Inflammatory macrophage treated with lipopolysaccharide for 4 hours (primary cell): ENCODE measurements at regions not wholly inside any gene's neighbourhood (a gene's known extent, or its start where the extent isn't known, plus 50 kb on each side); places are given as distances from the start of the nearest gene placed in this dataset.
A peak's percentile ranks its signal among the peaks of the same experiment; 100 is the strongest.

ENCODE experiments used
- DNase-seq: peaks from one replicate; pipeline ENCODE4 v3.0.0-alpha.2; 2020

DNA sequence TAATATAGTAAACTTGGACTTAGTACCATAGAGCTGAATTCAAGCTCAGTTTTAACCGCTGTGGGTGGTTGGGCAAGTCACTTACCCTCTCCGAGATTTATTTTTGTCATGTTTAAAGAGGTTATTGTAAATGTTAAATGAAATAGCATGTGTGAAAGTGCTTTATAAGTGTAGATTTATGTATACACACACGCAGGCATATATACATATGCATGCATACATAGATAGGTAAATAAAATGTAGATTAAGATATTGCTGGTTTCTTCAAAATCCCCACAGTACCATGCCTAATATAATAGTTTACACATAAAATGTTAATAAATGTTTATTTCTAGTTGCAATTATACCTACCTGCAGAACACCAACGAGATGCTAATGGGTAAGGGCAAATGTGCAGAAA, 164.5 kb upstream of the EGFLAM start:
- DNase-seq: no peak

DNA sequence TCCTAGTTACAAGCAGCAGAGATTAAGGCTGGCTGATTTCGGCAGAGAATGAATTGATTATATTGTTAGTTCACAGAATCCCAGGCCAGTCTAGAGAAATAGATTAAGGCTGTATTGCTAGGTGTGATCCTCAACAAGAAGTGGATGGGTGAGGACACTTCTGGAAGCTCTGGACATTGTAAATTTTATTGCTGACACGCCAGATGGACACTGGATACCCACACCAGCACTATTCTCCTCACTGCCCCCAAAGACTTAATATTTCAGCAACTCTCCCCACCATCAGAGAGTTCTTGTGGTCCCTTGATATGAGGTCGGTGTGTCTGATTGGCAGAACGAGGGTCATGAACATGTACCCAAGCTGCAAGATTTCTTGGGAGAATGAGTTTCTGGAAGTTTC, 171.6 kb upstream of the EGFLAM start:
- DNase-seq: no peak

DNA sequence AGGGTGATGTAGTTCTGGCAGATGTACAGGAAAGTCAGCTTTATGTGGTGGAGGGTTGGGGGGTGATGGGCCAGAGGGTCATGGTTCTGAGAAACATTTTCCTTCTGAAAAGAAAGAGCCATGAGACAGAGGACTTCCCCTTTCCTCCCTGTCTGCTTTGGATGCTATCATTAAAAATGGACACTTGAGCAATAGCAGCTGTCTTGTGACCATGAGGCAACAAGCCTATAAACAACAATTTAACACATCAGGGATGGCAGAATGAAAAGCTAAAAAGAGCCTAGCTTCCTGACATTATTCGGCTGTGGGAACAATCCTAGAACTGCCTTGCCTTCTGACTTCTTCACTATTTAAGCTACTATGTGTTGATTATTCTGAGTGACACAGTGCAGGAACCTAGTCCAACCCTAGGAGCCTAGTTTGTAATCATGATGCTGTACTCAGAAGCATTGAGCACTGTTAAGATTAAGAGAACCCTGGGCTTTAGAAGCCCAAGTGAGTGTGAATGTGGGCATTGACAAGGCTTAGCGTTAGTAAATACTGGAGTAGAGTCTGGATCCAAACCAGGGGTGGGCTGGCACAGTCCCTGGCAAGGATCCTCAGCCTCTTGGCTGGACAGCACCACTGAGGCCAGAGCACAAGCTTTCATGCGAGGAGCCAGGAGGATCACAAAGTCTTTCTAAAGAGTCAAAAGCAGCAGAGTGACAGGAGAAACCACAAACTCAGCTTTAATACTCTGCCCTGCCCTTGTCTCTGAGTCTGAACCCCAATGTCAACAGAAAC, 178.5 kb upstream of the EGFLAM start:
- DNase-seq: peak; percentile 61

DNA sequence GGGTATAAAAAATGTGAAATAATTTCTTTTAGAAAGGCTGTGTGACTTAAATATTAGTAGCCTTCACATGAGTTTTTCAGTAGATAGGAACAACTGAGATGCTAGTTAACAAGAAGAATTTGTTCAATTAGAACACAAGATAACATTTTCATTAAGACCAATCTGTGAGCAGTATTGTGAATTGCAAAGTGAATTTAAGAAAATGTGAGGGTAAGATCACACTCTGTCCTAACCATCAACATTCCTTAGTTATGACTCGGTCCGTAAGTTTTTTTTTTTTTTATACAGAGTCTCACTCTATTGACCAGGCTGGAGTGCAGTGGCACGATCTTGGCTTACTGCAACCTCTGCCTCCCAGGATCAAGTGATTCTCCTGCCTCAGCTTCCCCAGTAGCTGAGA, 180.2 kb upstream of the EGFLAM start:
- no peak for DNase-seq

DNA sequence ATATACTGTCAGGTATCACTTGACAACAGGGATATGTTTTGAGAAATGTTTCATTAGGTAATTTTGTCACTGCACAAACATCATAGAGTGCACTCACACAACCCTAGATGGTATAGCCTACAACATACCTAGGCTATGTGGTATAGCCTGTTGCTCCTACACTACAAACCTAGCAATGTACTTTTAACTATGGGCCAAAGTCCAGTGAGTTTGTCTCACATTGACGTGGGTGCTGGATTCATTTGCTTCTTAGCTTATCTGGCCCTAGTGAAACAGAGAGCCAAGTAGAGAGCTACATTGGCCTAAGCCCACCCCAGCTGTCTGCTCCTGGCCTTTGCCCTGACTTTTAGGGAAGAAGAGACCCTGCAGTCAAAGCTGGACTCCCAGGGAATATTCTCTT, 180.7 kb upstream of the EGFLAM start:
- DNase-seq: no peak

DNA sequence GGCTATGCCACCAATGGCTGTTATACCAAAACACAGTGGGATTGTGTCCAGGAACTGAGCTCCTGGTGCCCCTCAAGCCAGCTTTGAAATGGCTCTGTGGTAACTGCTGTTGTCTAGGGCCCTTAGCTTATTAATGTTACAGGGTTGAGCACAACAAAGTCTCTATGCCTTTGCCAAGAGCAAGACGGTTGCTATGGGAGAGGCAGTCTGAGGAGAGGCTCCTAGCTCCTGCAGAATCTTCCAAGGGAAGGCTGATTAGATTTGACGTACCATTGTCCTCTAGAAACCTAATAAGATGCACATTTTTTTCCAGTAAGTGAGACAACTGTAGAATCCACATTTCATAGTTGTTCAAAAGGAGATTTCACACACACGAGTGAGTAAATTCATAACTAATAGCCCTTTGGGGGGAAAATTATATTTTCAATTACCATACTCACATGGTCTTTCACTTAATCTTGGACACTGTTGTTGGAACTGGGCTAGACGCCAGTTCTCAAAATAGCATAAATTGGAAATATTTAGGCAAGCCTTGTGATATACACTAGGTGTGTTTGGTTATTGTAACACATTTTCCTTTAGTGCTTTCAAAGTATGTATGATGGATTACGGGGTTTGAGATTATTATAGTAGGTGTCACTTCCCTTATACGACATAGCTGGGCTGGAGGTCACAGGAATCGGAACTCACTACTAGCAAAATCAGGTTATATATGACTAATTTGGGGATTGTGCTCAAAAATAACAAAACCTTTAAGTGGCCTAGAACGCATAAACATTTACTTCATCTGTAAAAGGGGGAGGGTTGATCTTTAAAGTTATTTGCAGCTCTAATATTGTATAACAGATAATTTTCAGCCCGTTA, 186.3 kb upstream of the EGFLAM start:
- no peak for DNase-seq

DNA sequence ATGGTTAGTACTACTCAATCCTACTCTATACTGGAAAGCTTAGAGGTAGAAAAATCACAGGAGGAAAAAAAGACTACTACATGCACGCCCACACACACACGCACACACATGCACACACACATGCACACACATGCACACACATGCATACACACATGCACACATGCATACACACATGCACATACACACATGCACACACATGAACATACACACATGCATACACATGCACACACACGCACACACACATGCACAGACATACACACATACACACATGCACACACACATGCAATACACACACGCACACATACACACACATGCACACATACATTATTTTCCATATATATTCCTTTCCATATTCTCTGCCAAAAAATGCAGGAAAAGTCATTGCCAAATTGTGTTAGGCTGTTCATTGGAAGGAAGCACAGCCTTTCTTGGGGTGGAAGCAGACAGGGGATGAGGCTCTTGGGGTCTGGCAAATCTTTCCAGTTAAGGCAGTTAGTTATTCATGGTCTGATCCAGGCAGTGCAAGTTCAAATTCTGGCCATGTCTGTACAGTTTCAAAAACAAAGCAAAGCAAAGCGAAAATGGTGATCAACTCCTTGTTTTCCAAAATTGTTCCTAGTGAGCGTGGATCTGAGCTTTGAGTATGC, 187.9 kb upstream of the EGFLAM start:
- no peak for DNase-seq

DNA sequence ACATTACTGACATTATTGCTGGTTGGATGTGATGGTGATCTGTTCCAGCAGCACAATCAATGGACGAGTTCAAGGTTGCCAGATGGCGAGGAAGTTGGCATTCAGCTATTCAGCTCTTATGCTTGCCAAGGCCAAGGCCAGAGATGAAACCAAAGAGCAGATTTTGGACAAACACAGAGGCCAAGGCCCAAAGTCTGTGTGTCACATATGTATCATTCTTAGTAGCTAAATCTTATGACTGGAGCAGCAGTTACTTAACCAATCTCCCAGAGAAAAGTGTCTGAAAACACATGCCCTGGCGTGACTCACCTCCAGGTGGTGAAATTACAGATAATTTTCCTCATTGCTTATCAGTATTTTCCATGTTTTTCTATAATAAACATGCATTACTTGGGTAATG, 189.0 kb upstream of the EGFLAM start:
- no peak for DNase-seq

DNA sequence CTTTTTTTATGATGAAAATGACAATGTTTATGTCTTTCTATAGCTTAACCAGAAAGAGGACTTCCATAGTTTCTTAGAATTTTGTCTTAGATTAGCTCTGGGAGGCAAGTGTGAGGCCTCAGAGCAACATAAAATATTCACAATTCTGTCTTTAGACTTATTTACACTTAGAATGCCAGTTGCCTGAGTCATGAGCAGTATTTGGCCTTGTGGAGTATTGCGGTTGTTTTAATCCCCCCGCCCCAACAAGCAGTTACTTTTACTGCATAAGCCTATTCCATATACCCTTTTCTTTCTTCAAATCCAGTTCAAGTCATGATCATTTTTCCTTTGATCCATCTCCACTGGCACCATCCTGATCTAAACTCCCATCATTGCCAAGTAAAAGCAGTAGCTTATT, 198.0 kb upstream of the EGFLAM start:
- no peak for DNase-seq

DNA sequence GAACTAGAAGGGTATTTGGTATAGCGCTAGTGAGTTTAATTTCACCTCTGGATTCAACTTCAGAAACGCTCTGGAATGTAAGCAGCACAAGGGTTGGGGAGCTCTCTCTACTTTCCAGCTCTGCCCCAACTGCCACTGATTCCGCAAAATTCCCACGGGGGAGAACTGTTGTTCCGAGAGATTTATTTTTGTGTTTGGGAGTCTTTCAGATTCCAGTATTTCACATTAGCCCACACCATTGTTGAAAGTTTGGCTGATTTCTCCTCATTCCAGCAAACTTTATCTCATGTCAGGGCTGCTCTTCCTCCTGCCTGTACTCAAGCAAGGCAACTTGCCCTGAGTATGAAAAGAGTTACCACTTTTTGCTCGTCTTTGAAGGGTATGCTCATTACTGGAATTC, 198.5 kb upstream of the EGFLAM start:
- DNase-seq: no peak

DNA sequence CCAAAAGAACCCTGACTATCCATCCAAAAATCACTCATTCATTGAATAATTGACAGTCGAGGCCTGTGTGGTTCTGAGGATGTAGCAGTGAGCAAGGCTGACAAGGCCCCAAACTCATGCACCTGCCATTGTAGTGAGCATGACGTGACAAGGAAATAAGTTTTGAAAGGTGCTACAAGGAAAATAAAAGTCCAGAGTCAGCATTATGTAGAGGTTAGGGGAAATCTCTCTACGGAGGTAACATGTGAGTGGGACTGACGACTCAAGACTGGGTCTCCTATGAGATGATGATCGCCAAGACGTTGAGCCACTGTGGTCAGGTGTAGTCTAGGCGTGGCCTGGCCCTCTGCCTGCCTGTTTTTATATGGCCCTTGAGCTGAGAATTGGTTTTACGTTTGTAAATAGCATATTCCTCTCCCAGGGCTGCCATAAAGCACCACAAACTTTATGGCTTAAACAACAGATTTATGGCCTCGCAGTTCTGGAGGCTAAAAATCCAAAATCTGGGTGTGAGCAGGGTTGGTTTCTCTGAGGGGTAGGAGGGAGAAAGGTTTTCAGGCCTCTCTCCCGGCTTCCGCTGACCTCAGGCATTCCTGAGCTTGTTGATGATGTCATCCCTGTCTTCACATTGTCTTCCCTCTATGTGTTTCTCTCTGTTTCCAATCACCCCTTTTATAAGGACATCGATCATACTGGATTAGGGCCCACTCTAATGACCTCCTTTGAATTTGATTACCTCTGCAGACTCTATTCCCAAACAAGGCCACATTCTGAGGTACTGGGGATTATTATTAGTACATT, 206.4 kb upstream of the EGFLAM start:
- DNase-seq: no peak

DNA sequence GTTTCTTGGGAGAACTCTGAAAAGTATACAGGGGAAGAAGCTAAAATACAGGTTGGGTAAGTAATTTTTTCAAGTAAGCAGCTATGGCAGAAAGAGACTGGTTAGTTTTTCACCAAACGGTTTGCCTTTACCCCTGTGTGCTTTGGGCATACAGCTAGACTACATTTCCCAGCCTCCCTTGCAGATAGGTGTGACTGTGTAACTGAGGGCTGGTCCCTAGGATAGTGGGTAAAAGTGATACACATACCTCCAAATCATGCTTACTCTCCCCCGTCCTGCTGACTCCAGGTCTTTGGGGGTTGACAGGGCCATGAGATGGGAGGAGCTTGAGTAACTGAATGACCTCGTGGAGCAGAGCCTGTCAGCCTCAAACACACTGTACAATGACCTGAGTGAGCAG, 208.6 kb upstream of the GDNF start:
- no peak for DNase-seq

DNA sequence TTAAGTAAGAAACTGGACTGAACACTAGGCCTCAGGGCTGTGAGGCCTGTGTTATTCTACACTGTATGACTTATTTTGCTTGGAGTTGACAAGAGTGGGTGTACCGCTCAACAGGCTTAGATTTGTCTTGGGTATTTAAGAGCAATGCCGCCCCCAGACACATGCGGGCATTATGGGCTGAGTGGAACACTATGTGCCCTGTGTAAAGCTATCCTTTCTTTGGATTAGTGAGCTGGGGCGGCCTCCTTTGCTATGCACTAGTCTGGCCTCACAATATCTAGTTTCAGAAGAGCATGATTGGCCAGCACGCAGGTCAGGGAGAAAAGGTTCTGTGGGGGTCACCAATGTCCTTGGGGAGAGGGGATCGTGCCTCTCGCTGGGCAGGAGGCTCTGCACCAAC, 206.3 kb upstream of the GDNF start:
- DNase-seq: no peak

DNA sequence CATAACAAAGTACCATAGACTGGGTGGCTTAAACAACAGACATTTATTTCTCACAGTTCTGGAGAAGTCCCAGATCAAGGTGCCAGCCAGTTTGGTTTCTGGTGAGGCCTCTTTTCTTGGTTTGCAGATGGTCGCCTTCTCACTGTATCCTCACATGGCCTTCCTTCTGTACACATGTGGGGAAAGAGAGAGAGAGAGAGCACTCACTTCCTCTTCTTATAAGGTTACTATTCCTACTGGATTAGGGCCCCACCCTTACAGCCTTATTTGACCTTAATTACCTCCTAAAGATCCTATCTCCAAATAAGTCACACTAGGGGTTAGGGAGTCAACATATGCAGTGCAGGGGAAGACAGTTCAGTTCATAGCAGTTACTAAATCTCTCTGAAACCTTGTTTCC, 205.6 kb upstream of the GDNF start:
- no peak for DNase-seq

DNA sequence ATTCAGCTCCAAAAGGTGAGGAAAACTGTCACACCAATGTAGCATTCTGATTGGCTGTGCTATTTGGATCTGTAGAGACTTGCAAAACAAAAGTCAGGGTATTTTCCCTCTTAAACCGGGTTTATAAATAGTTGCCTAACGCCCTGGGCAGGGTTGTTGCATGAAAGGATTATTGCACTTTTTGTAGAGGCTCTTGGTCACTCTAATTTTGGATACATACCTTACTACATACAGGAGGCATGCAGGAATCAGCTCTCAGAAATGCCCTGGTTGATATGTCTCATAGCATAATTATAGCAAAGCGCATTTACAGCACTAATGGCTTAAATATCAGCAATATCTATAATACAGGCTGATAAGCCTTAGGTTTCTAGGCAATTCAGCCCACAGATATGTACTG, 200.0 kb upstream of the GDNF start:
- DNase-seq: no peak

DNA sequence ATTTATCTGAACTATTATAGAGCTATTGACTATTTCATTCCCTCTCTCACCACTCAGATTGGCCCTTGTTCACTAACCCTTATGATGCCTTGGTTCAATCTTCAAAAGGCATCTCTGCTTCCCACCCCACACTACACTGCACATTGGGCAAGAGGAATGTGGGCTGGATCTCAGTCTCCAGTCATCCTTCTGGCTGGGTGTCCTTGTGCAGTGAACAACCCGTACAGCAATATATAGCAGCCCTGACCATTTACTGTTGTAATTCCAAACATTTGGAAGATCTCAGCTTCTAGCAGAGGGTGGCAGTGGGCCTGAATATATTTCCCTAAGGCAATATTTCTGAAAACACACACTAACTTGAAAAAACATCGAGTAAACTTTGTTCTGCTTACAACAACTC, 199.2 kb upstream of the GDNF start:
- DNase-seq: no peak

DNA sequence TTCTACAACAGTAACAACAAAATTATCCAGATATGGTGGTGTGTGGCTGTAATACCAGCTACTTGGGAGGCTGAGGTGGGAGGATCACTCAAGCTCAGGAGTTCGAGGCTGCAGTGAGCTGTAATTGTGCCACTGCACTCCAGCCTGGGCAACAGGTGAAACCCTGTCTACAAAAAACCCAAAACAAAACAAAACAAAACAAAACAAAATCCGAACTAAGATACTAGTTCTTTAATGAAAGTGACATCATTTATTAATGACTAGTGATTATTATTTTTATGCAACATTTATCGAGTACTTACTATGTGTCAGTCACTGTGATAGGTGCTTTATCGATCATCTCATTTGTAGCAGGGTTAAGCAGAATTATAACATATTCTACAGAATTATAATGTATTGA, 196.9 kb upstream of the GDNF start:
- no peak for DNase-seq

DNA sequence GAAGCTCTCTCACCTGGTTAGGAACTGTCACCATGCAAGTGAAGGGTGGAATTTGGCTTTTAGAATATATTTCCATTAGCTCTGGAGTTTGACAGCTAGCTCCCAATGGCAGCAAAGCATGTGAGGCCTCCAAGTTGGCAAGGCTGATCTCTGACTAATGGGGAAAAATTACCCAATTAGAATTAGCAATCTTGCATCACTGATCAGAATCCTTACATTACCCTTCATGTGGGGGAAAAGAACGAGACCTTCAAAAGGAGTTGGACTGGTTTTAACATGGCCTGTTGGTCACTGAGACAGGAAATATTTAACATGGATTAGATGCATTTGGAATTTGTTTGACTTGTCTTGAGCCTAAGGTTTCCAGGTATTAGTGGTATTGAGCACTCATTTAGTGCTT, 192.3 kb upstream of the GDNF start:
- no peak for DNase-seq

DNA sequence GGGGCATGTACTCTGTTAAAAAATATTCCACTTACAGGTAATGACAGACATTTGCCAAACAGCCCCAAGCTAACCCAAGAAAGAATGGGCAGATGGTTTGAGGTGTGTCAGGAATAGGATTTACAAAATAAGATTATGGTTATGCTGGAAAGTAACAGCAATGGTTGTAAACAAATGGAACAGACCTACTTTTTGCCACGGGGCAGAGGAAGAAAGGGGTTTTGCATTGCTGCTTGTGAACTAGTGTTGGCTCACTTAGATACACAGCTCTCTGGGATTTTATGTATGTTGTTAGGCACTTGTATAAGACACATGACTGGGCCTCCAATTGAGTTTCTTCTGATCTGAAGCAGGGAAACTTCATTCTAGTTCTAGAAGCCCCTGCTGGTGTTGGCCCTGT, 191.5 kb upstream of the GDNF start:
- DNase-seq: no peak

DNA sequence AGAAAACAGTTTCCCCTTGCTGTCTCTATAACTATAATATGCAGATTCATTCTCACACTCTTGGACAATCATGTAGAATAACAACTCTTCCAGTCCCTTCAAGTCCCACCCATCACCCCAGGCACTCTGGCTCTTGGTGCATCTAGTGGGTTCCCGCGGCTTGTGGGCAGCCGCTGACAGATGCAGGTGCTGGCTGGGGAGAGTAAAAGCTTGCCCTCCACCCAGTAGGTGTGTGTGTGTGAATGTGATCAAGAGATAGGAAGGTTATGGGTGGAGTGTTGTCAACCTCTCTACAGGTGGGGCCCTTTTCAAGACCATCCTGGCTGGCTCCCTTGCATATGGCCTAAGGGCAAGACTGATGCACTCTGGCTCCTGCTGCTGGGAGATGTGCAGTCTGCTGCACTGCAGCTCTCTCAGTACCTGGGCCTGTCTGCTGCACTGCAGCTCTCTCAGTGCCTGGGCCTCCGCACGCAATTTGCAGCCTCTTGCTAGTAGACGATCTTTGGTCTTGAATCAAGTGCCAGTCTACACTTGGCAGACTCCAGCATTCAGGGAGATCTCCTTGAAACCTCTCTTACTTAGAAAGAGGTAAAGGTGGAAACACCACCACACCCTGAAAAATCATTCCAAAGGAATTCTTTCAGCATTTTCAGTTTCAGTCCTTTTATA, 189.7 kb upstream of the GDNF start:
- no peak for DNase-seq

DNA sequence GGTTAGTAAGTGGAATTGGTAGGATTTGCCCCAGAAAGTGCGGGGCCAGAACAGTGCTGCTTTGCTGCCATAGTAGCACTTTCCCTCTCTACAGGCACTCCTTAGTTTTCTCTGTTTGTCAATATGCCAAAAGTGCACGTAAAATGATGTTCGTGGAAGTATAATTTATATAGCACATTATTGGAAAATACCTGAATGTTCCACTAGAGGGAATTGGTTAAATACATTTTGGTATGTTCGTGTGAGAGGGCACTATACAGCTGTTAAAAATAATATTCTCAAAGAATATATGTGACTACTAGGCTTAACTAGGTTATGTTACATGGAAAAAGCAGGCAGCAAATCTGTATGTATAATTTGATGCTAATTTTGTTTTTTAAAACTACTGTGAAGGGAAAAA, 184.0 kb upstream of the GDNF start:
- no peak for DNase-seq

DNA sequence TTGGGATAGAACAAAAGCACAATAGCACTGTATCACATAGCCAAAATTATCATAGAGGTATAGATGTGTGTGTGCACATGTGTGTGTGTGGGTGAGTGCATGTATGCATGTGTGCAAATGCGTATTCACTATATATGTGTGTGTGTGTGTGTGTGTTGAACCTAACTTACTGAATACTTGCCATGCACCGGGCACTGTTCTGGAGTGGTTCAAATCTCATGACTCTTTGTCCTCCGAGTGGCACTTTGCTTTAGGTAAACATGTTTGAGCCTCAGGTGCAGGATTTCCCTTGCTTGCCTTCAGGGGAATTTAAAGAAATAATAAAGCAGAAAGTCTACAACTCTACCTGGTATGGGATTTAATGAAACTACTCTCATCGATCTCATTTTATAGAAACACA, 183.5 kb upstream of the GDNF start:
- DNase-seq: no peak

DNA sequence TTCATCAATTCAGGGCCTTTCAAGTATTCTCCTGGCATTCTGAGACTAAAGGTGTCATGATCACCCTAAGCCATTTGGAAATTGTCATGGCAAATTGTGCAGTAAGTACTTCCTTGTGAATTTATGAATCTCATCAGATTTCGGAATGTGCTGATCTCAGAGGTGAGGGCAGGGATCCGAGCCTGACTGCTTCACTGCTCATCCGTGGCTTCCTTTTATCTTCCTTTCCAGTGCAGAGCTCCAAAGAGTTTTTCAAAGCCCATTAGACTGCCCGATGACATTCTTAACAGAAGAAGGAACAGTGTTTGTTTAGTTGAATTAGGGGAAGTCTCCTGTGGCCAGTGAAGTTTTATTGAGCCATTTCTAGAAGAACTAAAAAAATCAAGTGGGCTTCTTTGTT, 182.8 kb upstream of the GDNF start:
- DNase-seq: no peak
